Testis (tissue), 2 donors: ENCODE measurements at regions not wholly inside any gene's neighbourhood (a gene's known extent, or its start where the extent isn't known, plus 50 kb on each side); places are given as distances from the start of the nearest gene placed in this dataset.

ENCODE experiments used
- CTCF ChIP-seq, 3 experiments: fragments of 450-650 bp in 2 of 3; fragments of 200-600 bp in 1 of 3; sonication (generic) in 1 of 3; IDR thresholded peaks; one replicate each; pipeline ENCODE4 v1.5.1; 2016 to 2019; ENCODE audit warnings: antibody characterized with exemption in 3 of 3, mild to moderate bottlenecking in 2 of 3, moderate library complexity in 1 of 3
- POLR2A ChIP-seq: fragments of 450-650 bp; IDR thresholded peaks from one replicate; pipeline ENCODE4 v1.6.1; 2017; ENCODE audit warnings: antibody characterized with exemption, mild to moderate bottlenecking, moderate library complexity

- TF ChIP-seq CTCF (IDR thresholded peaks at IDR 0.05) (no peak), POLR2A (no peak)
Observed at GRCh38 chr10:33055625-33056024, 97.6 kb upstream of the ITGB1 start.
